GM21723 (cell line): ENCODE measurements at regions not wholly inside any gene's neighbourhood (a gene's known extent, or its start where the extent isn't known, plus 50 kb on each side); places are given as distances from the start of the nearest gene placed in this dataset.
"Not testable (repeated sequence)": the region's sequence is repeated elsewhere in the genome, so short reads cannot be mapped to it uniquely, and the experiment has no call there.

Experiments
- ATAC-seq: cut with Tn5 transposase; IDR thresholded peaks from one replicate; pipeline ENCODE4 v1.9.1; 2021; ENCODE audit warnings: mild to moderate bottlenecking, moderate library complexity; ENCODE audit not compliant: unreplicated experiment

- ATAC-seq, result no peak
Measured at GRCh38 chr6:73983367-73983766, 287.4 kb downstream of the CD109 start.

DNA sequence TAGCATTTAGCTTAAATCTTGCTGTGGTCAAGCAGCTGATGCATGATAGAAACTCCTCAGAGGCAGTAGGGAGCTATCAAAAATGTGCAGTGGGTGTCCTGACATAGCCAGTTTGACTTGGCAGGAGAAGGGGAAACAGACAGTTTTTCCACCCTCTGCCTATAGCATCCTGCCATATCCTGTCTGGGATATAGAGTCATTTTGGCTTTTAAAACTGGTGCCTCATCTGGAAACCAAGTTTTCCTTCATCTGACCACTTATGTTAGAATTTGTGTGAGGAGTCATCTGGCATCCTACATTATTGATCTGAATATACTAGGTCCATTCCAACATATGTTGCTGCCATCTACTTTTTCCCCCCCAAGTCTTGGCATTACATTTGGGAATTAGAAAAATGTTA lies 284.1 kb downstream of the CD109 start:
- ATAC-seq, result no peak

DNA sequence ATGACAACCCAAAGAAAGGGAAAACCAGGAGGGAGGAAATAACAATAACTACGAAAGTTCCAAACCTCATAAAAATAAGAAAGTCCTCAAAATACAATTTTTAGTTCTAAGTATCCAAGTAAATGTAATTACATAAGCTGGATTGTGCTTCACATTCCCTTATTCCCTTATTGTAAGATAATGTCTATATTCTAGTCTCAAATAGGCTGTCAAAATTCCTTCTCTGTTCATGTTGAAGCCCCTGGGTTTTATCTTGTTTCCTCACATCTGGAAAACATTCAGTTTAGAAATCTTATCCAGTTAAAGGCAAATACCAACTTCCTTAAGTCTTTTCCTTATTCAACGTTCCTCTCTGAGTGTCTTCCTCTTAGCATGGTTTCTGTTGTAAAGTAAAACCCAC lies 282.3 kb downstream of the CD109 start:
- no peak for ATAC-seq

DNA sequence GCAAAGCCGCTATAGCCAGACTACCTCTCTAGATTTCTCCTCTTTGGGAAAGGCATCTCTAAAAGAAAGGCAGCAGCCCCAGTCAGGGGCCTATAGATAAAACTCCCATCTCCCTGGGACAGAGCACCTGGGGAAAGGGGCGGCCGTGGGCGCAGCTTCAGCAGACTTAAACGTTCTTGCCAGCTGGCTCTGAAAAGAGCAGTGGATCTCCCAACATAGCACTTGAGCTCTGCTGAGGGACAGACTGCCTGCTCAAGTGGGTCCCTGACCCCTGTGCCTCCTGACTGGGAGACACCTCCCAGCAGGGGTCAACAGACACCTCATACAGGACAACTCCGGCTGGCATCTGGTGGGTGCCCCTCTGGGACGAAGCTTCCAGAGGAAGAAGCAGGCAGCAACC lies 276.5 kb downstream of the CD109 start:
- not testable (repeated sequence) for ATAC-seq

DNA sequence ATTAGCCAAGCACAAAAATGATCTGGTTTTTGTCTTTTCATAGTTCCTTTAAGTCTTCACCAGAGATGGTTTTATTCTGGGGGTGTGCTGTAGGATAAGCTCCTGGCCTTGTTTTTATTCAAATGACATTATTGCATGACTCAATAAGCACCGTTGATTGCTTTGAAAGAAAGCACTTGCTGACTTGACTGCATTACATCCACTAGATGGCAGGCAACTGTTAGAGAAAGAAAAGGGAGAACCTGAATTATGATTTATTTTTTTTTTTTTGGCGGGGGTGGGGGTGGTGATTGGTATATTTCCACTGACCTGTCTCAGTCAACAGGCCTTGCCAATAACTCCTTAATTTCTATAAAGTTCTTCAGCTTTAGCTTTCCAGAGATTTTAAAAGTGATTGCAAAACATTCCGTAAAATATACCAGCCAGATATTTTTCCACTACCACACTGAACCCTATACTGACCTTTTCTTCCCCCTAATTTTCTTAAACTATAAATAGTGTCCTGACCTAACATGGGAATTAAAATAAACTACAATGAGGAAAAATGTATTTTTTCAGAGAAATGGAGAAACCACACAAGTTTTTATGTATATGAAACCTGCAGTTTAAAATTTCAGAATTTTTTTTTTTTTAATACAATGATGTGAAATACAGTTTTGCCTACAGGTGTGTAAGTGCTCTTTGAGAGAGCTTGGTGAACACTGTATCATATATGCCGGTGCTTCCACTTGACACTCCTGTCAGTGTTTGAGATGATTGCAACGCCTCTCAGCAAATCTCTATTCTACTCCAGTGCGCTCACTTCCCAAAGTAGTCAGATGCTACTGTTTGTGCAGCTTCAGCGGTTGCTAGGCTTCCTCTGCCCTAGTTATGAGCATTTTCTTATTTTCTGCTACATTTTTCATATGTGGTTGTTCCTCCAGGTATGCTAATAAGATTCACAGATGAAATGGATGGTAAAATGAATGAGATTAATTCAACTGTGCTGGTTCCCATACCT lies 274.3 kb downstream of the CD109 start:
- ATAC-seq, result no peak

DNA sequence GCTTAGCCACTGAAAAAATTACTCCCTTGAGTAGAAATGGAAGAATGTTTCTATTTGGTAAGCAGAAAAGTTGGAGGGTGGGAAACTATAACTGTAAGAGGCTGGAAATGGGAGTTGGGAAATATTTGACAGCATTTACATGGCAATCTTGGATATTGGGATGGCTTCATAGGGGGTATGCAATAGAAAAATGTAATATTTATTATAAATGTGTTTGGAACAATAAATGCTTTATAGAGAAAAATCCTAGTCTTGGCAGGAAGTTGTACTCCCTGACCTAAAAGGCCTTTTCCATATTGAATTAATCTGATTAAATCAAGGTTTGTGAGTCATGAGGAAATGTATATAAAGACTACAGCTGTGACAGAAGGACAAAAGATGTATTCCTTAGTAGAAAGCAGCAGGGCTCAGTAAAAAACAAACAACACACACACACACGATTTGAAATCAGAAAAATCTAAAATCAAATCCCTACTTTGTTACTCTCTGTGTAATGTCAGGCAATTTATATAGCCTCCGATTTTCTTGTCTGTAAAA lies 272.3 kb downstream of the CD109 start:
- no peak for ATAC-seq

GRCh38 chr6:73965539-73966029 lies 269.6 kb downstream of the CD109 start:
- ATAC-seq, result no peak

DNA sequence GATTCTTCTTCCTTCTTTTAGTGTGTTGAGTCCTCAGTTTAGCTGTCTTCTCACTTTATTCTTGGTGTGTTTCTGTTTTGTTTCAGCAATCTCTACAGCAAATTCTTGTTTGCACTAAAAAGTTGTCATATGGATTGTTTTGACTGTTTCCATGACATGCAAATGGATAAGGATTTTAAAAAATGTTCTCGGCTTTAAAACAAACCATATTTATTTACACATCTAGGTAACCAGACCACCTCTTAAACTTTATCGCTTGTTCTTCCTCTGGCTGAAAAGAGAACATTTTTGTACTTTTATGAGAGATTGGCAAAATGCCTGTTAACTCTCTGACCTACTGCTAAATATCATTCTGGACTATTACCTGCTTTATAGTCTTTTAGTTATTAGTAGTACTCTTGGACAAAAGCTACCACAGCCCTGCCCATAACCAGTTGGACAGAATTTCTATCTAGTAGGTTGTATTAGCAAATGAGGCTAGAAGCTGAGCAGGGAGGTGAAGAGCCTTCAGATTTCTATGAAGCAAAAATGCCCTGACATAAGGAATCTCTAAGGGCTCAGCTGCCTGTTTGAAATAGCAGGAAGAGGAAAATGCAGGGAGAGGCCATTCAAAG lies 268.3 kb downstream of the CD109 start:
- no peak for ATAC-seq

GRCh38 chr6:73962884-73963283 lies 266.9 kb downstream of the CD109 start:
- no peak for ATAC-seq

GRCh38 chr6:73956305-73956704 lies 260.3 kb downstream of the CD109 start:
- no peak for ATAC-seq

GRCh38 chr6:73955800-73956199 lies 259.8 kb downstream of the CD109 start:
- no peak for ATAC-seq

DNA sequence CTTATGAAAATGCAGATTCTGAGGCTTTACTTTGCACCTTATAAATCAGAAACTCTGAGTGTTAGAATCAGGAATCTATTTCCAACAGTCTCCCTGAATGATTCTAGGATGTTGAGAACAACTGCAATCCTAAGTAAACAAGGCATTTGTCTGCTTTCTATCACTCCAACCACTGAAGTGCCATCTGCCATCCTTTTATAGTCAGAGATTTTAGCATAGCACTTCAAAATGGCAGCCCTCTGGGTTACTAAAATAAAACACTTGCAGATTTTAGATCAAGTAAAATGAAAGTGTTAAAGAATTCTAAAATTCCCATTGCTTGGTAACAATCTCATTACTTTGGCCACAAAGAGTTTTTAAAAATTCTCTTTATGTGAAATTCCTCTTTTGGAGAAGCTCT lies 258.9 kb downstream of the CD109 start:
- no peak for ATAC-seq

GRCh38 chr6:73951183-73951582 lies 255.2 kb downstream of the CD109 start:
- ATAC-seq, result no peak

DNA sequence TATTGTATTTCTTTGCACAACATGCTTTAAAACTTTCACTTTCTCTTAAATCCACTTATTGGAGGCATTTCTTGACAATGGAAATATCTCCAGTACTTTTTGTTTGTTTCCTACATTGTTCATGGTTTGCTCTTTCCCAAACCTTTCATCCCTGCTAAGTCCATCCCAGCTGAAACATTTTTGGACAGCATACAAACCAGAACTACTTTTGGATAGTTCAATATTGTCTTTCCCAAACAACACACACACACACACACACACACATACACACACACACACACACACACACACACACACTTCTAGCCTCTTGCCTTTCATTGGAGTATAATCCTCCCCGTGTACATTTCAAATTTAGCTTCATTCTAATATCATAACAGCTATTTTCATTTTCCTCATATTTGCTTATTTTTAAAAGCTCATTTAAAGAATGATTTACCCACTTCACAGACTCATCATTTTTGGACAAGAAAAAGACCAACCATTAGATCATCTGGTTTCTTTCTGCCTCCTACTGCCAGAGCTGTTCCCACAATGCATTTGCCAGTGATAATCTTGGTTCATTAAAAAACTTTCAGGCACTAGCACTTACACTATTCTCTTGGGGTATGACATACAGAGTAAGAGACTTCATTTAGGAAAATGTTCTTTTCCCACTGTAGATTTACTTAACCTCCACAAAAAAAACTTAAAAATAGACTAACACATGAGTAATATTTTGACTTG lies 248.1 kb downstream of the CD109 start:
- ATAC-seq, result no peak

- ATAC-seq, result no peak
Measured at GRCh38 chr6:73943411-73943810, 247.4 kb downstream of the CD109 start.

- ATAC-seq, result no peak
Measured at GRCh38 chr6:73942592-73943186, 246.7 kb downstream of the CD109 start.

DNA sequence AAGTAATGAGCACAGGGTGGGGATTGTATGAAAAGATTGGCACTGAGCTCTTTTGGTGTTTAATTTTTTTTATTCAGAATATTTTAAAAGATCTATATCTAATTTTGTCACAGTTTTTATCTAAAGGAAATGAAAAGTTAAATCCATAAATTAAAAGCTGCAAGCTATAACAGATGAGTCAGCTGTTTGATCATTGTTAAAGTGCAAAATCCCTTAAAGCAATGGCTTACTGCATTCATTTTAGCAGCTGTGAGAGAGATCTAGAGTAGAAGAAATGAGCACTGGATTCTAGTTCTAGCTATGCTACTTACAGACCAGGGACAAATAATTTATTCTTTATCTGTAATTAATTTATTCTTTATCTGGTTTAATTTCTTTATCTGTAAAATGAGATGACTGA lies 245.9 kb downstream of the CD109 start:
- ATAC-seq, result no peak

- no peak for ATAC-seq
Measured at GRCh38 chr6:73937805-73938204, 241.8 kb downstream of the CD109 start.

GRCh38 chr6:73932866-73933265 lies 236.9 kb downstream of the CD109 start:
- no peak for ATAC-seq

- ATAC-seq, result no peak
Measured at GRCh38 chr6:73929405-73929804, 233.4 kb downstream of the CD109 start.

- no peak for ATAC-seq
Measured at GRCh38 chr6:73927421-73927820, 231.4 kb downstream of the CD109 start.
